HG03135 (cell line): ENCODE measurements at regions not wholly inside any gene's neighbourhood (a gene's known extent, or its start where the extent isn't known, plus 50 kb on each side); places are given as distances from the start of the nearest gene placed in this dataset.
"Not testable (repeated sequence)": the region's sequence is repeated elsewhere in the genome, so short reads cannot be mapped to it uniquely, and the experiment has no call there.

Experiments used
- ATAC-seq: cut with Tn5 transposase; IDR thresholded peaks from one replicate; pipeline ENCODE4 v1.9.1; 2021; ENCODE audit warnings: mild to moderate bottlenecking, moderate library complexity; ENCODE audit not compliant: unreplicated experiment

- no peak for ATAC-seq
These were observed 361.8 kb downstream of the KCNRG start for GRCh38 chr13:50376895-50377575.

GRCh38 chr13:50377726-50378270, 362.6 kb downstream of the KCNRG start:
- no peak for ATAC-seq

- ATAC-seq: no peak
These were observed 363.3 kb downstream of the KCNRG start for GRCh38 chr13:50378509-50379044.

GRCh38 chr13:50379584-50379983, 364.3 kb downstream of the KCNRG start:
- ATAC-seq: no peak

- ATAC-seq: no peak
These were observed 365.7 kb downstream of the KCNRG start for GRCh38 chr13:50380905-50381304.

GRCh38 chr13:50382511-50382910, 367.3 kb downstream of the KCNRG start:
- no peak for ATAC-seq

GRCh38 chr13:50382951-50383350, 367.7 kb downstream of the KCNRG start:
- no peak for ATAC-seq

GRCh38 chr13:50384724-50385123, 369.5 kb downstream of the KCNRG start:
- no peak for ATAC-seq

GRCh38 chr13:50386541-50387050, 371.4 kb downstream of the KCNRG start:
- ATAC-seq: no peak

GRCh38 chr13:50387051-50387581, 371.9 kb downstream of the KCNRG start:
- no peak for ATAC-seq

- no peak for ATAC-seq
These were observed 373.2 kb downstream of the KCNRG start for GRCh38 chr13:50388481-50388880.

- ATAC-seq: no peak
These were observed 374.5 kb downstream of the KCNRG start for GRCh38 chr13:50389726-50390125.

- no peak for ATAC-seq
These were observed 375.4 kb downstream of the KCNRG start for GRCh38 chr13:50390503-50391248.

GRCh38 chr13:50392977-50393376, 377.7 kb downstream of the KCNRG start:
- ATAC-seq: no peak

GRCh38 chr13:50393628-50394027, 378.4 kb downstream of the KCNRG start:
- ATAC-seq: no peak

GRCh38 chr13:50396001-50396400, 380.8 kb downstream of the KCNRG start:
- no peak for ATAC-seq

GRCh38 chr13:50396618-50397017, 381.4 kb downstream of the KCNRG start:
- ATAC-seq: not testable (repeated sequence)

GRCh38 chr13:50400035-50400726, 384.9 kb downstream of the KCNRG start:
- ATAC-seq: no peak

GRCh38 chr13:50401049-50401505, 385.8 kb downstream of the KCNRG start:
- no peak for ATAC-seq

- no peak for ATAC-seq
These were observed 386.6 kb downstream of the KCNRG start for GRCh38 chr13:50401721-50402465.
